Sigmoid colon (tissue), 3 donors: ENCODE measurements at regions not wholly inside any gene's neighbourhood (a gene's known extent, or its start where the extent isn't known, plus 50 kb on each side); places are given as distances from the start of the nearest gene placed in this dataset.

Experiments
- CTCF ChIP-seq, 4 experiments: fragments of 450-650 bp in 3 of 4; fragments of 200-600 bp in 1 of 4; IDR thresholded peaks; one replicate each; pipeline ENCODE4 v1.5.1; 2016 to 2019; ENCODE audit warnings: antibody characterized with exemption in 4 of 4, mild to moderate bottlenecking in 3 of 4, moderate library complexity in 2 of 4
- POLR2A ChIP-seq, 2 donors: fragments of 450-650 bp; IDR thresholded peaks; one replicate each; pipeline ENCODE4 v1.6.1; 2016; ENCODE audit warnings: antibody characterized with exemption in 2 of 2, mild to moderate bottlenecking in 2 of 2, moderate library complexity in 2 of 2

GRCh38 chr3:109696932-109697331, 359.6 kb upstream of the DPPA4 start:
- no peak for TF ChIP-seq CTCF (IDR thresholded peaks at IDR 0.05)
- TF ChIP-seq POLR2A (IDR thresholded peaks at IDR 0.05), result no peak
